Stimulated activated CD4-positive, alpha-beta T cell treated with anti-CD3 and anti-CD28 coated beads, Interleukin-4, amount 100 ng/mL, for 24 hours (primary cell): ENCODE measurements at regions not wholly inside any gene's neighbourhood (a gene's known extent, or its start where the extent isn't known, plus 50 kb on each side); places are given as distances from the start of the nearest gene placed in this dataset.
"Not testable (repeated sequence)": the region's sequence is repeated elsewhere in the genome, so short reads cannot be mapped to it uniquely, and the experiment has no call there.

Experiments
- DNase-seq: peaks from one replicate; pipeline ENCODE4 v3.0.0-alpha.2; 2020

GRCh38 chr12:42030588-42030987 is 114.1 kb downstream of the GXYLT1 start:
- DNase-seq: no peak

- no peak for DNase-seq
Observed at GRCh38 chr12:42027546-42027945, 117.1 kb downstream of the GXYLT1 start.

- DNase-seq: no peak
Observed at GRCh38 chr12:42024495-42024830, 120.2 kb downstream of the GXYLT1 start.

GRCh38 chr12:42023733-42024494 is 120.8 kb downstream of the GXYLT1 start:
- peak; percentile 71 for DNase-seq

GRCh38 chr12:42021937-42022336 is 122.7 kb downstream of the GXYLT1 start:
- not testable (repeated sequence) for DNase-seq

GRCh38 chr12:42021469-42021868 is 123.2 kb downstream of the GXYLT1 start:
- no peak for DNase-seq

- no peak for DNase-seq
Observed at GRCh38 chr12:42020226-42020625, 124.4 kb downstream of the GXYLT1 start.

GRCh38 chr12:42019746-42020145 is 124.9 kb downstream of the GXYLT1 start:
- DNase-seq: no peak

GRCh38 chr12:42017051-42017450 is 127.6 kb downstream of the GXYLT1 start:
- DNase-seq: no peak

GRCh38 chr12:42015051-42015461 is 129.6 kb downstream of the GXYLT1 start:
- no peak for DNase-seq

- not testable (repeated sequence) for DNase-seq
Observed at GRCh38 chr12:42012501-42012900, 132.2 kb downstream of the GXYLT1 start.

GRCh38 chr12:42010715-42011114 is 134.0 kb downstream of the GXYLT1 start:
- no peak for DNase-seq

- DNase-seq: no peak
Observed at GRCh38 chr12:42010257-42010656, 134.4 kb downstream of the GXYLT1 start.

GRCh38 chr12:42008996-42009395 is 135.7 kb downstream of the GXYLT1 start:
- DNase-seq: no peak

- no peak for DNase-seq
Observed at GRCh38 chr12:42003031-42003430, 141.6 kb downstream of the GXYLT1 start.

GRCh38 chr12:42002563-42002962 is 142.1 kb downstream of the GXYLT1 start:
- DNase-seq: no peak

GRCh38 chr12:41998436-41998835 is 146.2 kb downstream of the GXYLT1 start:
- no peak for DNase-seq

- no peak for DNase-seq
Observed at GRCh38 chr12:41993283-41993682, 151.4 kb downstream of the GXYLT1 start.

- DNase-seq: no peak
Observed at GRCh38 chr12:41992692-41993215, 151.9 kb downstream of the GXYLT1 start.

- DNase-seq: no peak
Observed at GRCh38 chr12:41992022-41992421, 152.7 kb downstream of the GXYLT1 start.

- DNase-seq: no peak
Observed at GRCh38 chr12:41988715-41989114, 156.0 kb downstream of the GXYLT1 start.

GRCh38 chr12:41986513-41986912 is 158.2 kb downstream of the GXYLT1 start:
- DNase-seq: not testable (repeated sequence)

- no peak for DNase-seq
Observed at GRCh38 chr12:41983856-41984255, 160.8 kb downstream of the GXYLT1 start.

- no peak for DNase-seq
Observed at GRCh38 chr12:41983394-41983793, 161.3 kb downstream of the GXYLT1 start.

GRCh38 chr12:41981758-41982157 is 162.9 kb downstream of the GXYLT1 start:
- no peak for DNase-seq
